Amniotic epithelial cell (primary cell): ENCODE measurements at regions not wholly inside any gene's neighbourhood (a gene's known extent, or its start where the extent isn't known, plus 50 kb on each side); places are given as distances from the start of the nearest gene placed in this dataset.
A peak's percentile ranks its signal among the peaks of the same experiment; 100 is the strongest.

Experiments
- DNase-seq: peaks from one replicate; pipeline ENCODE4 v3.0.0-alpha.2; 2010; ENCODE audit warnings: low read depth

GRCh38 chr4:80145739-80146138, 51.6 kb upstream of the PRDM8 start:
- DNase-seq = no peak

DNA sequence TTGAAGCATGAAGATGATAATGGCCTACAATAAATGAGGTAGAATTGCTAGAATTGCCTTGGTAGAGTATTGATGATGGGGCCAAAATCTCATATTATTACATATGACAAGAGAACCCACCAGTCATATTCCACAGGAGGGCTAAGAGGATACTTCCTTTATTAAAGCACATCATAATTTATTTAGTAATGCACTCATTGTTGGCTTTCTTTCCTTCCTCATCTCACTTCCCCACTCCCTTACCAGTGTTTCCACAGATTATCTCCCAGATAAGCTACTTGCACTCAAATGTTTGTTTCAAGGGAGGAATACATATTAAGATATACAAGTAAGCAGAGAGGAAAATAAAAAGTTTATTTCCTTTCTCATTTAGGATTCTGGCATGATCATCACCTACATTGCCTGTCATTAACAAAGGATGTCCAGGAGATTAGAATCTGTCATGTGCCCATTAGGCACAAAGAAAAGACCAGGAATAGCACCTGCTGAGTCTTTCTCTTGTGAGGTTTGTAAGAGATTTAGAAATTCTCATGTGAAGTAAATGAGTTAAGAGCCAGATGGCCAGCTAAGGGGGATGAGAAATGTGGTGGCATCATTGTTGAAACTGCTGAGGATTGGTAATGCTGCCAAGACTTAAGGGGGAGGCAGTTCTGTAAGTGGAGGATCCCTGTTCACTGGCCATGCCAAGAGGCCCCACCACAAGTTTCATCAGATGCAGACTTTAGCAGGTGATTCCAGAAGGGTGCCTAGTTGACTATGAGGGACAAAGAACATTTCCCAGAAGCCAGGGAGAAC, 52.4 kb upstream of the PRDM8 start:
- no peak for DNase-seq

DNA sequence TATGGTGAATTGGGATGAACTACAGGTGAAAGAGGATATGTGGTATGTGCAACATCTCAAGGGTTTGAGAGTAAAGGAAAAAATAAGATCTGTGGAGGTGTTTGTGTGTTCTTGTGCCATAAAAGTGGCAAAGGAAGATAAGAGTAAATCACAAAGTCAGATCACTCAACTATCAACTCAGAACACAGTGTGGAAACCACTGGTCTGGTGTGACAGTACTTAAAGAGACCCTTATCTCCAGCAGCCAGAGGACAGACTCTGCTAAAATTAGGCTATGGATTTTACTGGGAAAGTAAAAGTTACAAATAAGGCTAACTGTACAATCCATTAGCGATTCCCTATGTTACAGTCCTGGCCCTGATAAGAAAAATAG, 54.0 kb upstream of the PRDM8 start:
- no peak for DNase-seq

- peak; percentile 79 for DNase-seq
Measured at GRCh38 chr4:80142394-80143306, 54.7 kb upstream of the PRDM8 start.

DNA sequence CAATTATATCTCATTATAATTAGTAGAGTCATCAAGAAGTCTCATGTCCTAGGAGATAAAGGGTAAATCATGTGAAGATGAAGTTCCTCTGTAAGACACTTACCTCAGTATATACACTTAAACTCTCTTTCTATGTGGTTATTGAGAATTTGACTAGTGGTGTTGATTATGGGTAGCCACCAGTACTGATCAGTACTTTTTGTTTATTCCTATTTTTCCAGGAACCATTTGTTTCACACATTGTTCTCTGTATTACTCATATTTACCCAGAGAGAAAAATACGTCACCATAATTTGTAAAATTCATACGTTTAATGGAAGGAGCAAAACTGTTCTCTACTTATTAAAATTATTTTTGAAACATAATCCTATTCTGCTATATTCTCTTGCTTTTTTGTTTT, 55.8 kb upstream of the PRDM8 start:
- no peak for DNase-seq

GRCh38 chr4:80140194-80140593, 57.1 kb upstream of the PRDM8 start:
- no peak for DNase-seq

DNA sequence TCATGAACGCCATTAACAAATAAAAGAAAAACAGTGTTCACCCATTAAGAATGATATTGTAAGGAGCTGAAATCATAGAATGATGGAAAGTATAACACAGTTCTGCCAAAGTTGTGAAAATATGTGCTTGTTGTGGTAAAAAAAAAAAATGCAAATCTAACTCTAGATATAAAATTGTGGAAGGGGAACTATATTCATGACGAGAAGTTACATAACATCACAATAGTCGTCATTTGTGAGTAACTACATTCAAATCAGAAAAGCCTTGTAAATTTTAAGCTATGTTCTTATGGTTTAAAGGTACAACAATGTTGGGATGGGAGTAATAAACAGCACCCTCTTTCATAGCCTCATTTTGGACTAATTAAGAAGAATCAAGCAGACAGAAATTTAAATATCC, 57.6 kb upstream of the PRDM8 start:
- no peak for DNase-seq

DNA sequence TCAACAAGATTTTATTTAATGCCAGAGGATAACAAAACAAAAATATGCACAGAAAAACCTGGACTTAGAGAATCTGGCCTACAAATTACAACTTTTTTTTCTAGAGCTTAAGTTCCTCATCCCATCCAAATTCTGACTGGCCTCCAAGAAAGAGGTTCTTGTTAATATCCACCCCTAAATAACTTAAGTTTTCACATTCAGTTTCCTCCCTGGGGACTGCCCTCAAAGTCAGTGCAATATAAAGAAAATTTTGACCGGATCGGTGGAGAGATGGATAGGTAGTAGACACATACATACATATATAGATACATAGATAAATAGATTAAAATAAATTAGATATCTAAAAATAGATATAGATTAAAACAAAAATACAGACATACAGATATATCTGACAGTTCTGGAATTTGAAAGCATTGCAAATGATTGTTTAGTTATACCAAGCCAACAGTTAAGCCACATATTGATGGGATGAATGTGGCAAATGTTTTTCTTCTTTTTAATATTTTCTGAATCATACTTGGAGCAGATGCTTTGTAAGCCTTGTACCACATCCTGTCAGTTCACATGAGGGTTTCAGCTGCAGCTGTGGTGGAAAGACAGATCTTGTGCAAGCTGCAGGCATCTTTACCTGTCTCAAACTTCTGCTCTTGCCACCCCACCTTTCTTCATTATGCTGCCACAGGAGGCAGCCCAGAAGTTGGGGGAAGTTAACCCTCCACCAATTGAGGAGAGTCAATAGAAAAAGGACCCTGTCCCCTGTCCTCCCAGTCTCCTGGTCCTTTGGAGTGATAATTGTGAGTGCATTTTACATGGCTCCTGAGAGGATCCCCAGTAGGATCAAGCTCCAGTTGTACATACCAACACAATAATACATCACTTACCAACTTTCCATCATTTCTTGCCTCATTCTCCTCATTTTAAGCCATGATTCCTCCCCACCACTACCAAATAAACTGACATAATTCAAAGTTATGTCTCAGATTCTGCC, 58.5 kb upstream of the PRDM8 start:
- peak; percentile 48 for DNase-seq

DNA sequence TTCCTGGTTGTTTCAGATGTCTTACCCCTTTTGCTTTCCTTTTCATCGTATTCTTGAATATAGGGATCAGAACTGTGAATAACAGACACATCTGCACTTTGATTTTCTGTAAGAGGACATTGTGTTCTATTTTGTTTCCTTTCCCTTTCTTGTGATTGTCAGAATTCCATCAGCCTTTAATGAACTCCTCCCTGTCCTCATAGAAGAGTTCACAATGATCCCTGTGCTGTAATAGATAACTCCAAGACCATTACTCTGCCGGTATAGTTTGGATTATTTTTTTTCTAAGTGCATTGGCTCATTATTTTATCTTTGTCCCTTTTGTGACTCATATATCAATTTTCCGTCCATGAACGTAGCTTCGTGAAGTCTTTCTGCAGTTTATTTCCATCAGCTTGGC, 59.7 kb upstream of the PRDM8 start:
- DNase-seq = no peak

DNA sequence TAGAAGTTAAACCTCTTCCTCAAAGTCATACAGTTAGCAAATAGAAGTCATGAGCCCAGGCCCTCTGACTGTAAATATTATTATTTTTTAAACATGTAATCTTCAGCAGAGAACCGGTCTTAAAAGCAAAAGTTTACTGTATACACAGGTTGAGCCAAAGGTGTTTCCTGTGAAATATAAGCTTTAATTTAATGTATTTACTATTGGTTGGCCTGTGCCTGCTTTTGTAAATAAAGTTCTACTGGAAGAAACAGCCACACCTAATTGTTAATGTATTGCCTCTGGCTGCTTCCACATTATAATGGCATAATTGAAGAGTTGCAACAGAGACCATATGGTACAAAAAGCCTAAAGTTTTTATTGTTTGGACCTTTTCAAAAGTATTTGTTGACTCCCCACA, 61.0 kb upstream of the PRDM8 start:
- no peak for DNase-seq

- DNase-seq = no peak
Measured at GRCh38 chr4:80135702-80136058, 61.6 kb upstream of the PRDM8 start.

DNA sequence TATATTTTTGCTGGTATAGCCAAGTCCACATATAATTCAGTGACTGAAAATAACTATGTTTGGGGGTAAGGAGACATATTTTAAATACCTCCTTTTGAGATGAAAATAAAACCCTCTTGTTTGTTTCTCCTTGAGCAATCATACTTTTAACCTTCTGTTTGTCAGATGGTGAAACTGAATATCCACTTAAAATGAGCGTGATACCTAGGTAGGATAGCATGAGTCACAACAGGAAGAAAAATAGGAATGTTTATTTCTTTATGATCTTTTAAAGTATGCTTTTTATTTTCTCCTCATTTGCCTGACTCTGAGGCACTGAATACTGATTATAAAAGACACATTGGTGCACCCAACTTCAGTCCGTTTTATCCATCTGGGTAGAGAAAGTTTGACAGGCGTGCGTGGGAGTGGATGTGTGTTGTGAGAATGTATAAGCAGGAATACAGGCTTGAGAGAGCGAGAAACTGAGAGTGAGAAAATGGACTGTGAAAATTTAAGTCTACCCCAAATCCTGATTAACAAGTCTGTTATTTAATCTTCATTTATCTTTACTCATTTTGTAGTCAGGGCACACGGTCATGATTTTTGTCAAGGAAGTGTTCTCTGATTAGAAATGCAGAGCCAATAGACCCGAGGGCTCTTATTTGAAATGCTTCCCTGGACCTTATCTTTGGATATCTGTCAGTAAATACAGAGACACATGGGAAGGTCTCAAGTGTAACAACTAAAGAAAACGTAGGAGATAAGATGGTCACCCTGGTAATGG, 62.1 kb upstream of the ANTXR2 start:
- no peak for DNase-seq

- no peak for DNase-seq
Measured at GRCh38 chr4:80133240-80133783, 60.3 kb upstream of the ANTXR2 start.

GRCh38 chr4:80129785-80130184, 56.8 kb upstream of the ANTXR2 start:
- DNase-seq = no peak

- no peak for DNase-seq
Measured at GRCh38 chr4:80128941-80129340, 55.9 kb upstream of the ANTXR2 start.

GRCh38 chr4:80127870-80128419, 54.9 kb upstream of the ANTXR2 start:
- DNase-seq = no peak

DNA sequence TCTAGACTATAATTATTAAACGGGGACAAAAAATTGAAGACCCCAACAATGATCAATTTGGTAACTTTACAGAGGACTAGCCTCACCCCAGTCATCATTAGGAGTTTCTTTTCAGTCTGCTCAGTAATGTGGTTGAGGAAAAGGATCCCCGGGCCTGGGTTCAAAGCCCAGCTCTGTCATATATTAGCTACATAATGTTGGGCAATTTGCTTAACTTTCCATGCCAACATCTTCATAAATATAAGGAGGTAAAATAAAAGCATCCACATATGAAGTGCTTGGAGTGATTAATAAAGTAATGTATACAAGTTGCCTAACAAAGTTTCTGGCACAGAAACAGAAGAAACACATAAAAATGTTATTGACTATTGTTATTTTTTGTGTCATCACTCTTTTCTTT, 53.4 kb upstream of the ANTXR2 start:
- no peak for DNase-seq

DNA sequence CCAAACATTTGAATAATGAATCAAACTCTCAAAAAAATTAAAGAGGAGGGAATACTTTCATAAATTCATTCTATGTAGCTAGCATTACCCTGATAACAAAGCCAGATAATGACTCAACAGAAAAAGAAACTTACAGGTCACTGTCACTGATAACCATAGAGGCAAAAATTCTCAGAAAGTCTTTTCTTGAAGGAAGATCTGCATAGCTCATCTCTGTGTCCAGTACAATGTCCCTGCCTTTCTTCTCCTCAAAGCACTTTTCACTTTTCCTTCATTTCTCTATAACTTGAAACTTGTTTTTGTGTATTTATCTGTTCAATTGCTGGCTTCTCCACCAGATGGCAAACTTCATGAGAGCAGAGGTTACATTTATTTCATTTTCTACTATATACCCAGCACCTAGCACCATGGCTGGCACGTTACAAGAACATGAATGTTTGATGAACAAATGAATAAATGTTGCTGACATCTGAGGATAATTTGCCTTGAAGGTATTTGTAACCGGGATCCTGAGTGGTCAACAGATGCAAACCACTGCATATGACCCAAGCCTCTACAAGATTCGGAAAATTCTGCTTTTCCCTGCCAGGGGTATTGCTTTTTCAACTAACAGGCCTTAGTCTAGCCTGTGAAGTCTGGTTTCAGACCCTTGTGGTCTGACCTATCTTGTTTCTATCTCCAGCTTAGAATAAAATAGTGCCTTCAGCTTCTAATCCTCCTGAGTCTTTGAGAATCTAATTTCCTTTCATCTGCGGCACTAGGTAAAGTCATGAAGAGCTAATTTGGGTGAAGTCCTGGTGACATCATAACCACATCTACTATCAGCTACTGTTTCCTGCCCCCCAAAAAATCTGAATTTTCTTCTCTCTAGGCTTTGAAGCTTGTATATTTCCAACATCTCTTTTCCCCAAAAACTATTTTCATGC, 52.5 kb upstream of the ANTXR2 start:
- DNase-seq = no peak
